ENCODE measurements at regions not wholly inside any gene's neighbourhood (a gene's known extent, or its start where the extent isn't known, plus 50 kb on each side); places are given as distances from the start of the nearest gene placed in this dataset.

DNA sequence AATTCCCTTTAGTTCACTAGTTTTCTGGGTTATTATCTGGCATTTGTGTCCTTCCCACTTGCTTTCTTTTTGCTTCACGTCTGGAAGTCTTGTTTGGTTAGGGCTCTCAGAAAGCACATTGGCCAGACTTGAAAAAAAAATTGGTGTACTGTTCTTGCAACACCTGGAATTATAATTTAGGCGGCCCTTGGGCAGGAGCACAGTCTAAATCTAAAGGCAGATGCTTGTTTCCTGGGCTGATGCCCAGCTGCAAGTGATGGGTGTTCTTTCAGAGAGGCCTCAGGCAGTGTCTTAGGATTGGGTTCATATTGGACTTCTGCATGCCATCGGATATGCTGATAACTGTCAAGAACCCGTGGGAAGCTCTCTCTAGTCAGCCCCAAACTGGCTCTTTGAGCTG, 521.5 kb downstream of the PDCD6IP start (continued):
- TF ChIP-seq, protein P1, sequence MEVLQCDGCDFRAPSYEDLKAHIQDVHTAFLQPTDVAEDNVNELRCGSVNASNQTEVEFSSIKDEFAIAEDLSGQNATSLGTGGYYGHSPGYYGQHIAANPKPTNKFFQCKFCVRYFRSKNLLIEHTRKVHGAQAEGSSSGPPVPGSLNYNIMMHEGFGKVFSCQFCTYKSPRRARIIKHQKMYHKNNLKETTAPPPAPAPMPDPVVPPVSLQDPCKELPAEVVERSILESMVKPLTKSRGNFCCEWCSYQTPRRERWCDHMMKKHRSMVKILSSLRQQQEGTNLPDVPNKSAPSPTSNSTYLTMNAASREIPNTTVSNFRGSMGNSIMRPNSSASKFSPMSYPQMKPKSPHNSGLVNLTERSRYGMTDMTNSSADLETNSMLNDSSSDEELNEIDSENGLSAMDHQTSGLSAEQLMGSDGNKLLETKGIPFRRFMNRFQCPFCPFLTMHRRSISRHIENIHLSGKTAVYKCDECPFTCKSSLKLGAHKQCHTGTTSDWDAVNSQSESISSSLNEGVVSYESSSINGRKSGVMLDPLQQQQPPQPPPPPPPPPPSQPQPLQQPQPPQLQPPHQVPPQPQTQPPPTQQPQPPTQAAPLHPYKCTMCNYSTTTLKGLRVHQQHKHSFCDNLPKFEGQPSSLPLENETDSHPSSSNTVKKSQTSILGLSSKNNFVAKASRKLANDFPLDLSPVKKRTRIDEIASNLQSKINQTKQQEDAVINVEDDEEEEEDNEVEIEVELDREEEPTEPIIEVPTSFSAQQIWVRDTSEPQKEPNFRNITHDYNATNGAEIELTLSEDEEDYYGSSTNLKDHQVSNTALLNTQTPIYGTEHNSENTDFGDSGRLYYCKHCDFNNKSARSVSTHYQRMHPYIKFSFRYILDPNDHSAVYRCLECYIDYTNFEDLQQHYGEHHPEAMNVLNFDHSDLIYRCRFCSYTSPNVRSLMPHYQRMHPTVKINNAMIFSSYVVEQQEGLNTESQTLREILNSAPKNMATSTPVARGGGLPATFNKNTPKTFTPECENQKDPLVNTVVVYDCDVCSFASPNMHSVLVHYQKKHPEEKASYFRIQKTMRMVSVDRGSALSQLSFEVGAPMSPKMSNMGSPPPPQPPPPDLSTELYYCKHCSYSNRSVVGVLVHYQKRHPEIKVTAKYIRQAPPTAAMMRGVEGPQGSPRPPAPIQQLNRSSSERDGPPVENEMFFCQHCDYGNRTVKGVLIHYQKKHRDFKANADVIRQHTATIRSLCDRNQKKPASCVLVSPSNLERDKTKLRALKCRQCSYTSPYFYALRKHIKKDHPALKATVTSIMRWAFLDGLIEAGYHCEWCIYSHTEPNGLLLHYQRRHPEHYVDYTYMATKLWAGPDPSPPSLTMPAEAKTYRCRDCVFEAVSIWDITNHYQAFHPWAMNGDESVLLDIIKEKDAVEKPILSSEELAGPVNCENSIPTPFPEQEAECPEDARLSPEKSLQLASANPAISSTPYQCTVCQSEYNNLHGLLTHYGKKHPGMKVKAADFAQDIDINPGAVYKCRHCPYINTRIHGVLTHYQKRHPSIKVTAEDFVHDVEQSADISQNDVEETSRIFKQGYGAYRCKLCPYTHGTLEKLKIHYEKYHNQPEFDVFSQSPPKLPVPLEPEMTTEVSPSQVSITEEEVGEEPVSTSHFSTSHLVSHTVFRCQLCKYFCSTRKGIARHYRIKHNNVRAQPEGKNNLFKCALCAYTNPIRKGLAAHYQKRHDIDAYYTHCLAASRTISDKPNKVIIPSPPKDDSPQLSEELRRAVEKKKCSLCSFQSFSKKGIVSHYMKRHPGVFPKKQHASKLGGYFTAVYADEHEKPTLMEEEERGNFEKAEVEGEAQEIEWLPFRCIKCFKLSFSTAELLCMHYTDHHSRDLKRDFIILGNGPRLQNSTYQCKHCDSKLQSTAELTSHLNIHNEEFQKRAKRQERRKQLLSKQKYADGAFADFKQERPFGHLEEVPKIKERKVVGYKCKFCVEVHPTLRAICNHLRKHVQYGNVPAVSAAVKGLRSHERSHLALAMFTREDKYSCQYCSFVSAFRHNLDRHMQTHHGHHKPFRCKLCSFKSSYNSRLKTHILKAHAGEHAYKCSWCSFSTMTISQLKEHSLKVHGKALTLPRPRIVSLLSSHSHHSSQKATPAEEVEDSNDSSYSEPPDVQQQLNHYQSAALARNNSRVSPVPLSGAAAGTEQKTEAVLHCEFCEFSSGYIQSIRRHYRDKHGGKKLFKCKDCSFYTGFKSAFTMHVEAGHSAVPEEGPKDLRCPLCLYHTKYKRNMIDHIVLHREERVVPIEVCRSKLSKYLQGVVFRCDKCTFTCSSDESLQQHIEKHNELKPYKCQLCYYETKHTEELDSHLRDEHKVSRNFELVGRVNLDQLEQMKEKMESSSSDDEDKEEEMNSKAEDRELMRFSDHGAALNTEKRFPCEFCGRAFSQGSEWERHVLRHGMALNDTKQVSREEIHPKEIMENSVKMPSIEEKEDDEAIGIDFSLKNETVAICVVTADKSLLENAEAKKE (CRISPR knock-in tag; IDR thresholded peaks at IDR 0.05): no peak
- TF ChIP-seq ZNF331 (CRISPR knock-in tag; IDR thresholded peaks at IDR 0.05; ENCODE audit: low read depth) (no peak), CREB1 (CRISPR knock-in tag; IDR thresholded peaks at IDR 0.05; ENCODE audit: low read depth) (no peak)

DNA sequence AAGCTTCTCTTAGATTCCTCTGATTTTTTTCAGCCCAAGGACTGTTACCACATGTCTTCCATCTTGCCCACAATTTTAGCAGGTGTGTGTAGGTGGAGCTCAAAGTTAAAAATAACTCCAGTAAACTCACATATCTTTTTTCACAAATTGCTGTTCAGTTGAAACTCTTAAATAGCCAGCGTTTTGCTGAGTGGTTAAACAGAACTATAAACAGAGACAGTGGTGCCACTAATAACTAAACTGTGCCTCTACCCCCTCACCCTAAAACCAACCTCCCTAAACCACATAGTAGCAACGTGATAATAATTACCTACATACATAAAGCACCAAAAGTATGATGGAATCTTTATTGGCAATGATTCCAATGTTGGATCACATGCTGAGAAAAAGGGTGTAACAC, 525.1 kb downstream of the PDCD6IP start:
- H3K9me2 ChIP-seq (ENCODE audit: insufficient read depth): no peaks in the 10 kb centered on the region; the same call in 1 of the 2 replicates
- H3K4me3 ChIP-seq: no peak overlapping the region
- Mint-ChIP-seq H3K36me3 (ENCODE audit: low read depth) (no peaks in the 10 kb centered on the region), H3K27ac (no peak overlapping the region), H3K4me3 (no peak overlapping the region), H3K27me3 (ENCODE audit: insufficient read depth, low read depth, poor library complexity) (no peaks in the 10 kb centered on the region), H3K4me1 (no peaks in the 10 kb centered on the region), H3K9me3 (no peaks in the 10 kb centered on the region)
- TF ChIP-seq, protein P1 (CRISPR knock-in tag; IDR thresholded peaks at IDR 0.05): no peak
- TF ChIP-seq EZH2phosphoT487 (IDR thresholded peaks at IDR 0.05; ENCODE audit: unreplicated experiment): no peak
- TF ChIP-seq ZNF114 (CRISPR knock-in tag; IDR thresholded peaks at IDR 0.05): no peak
- no peak for TF ChIP-seq POLR2AphosphoS5 (IDR thresholded peaks at IDR 0.05; ENCODE audit: low read depth)
- no peak for TF ChIP-seq JUNB (IDR thresholded peaks at IDR 0.05; ENCODE audit: unreplicated experiment)
- H4K20me1 ChIP-seq (replicated peaks; ENCODE audit: insufficient read depth): no peaks in the 10 kb centered on the region
- DNase-seq (ENCODE audit: low spot score) (no peak), ATAC-seq (no peak)
- no peak overlapping the region for H3K4me2 ChIP-seq
- H3K27ac ChIP-seq (ENCODE audit: low read depth): no peak overlapping the region
- H3K79me2 ChIP-seq (replicated peaks; ENCODE audit: insufficient read depth): no peaks in the 10 kb centered on the region
- H3K36me3 ChIP-seq (ENCODE audit: insufficient read depth): no peaks in the 10 kb centered on the region
- H3F3A ChIP-seq (replicated peaks; ENCODE audit: low read depth): no peaks in the 10 kb centered on the region
- no peaks in the 10 kb centered on the region for H3K27me3 ChIP-seq (ENCODE audit: insufficient read depth)
- H3K4me1 ChIP-seq (ENCODE audit: insufficient read depth): no peaks in the 10 kb centered on the region
- H2AFZ ChIP-seq: no peak overlapping the region

All from GM23338 (cell line).